HPDE6-E6E7 (cell line): ENCODE measurements at regions not wholly inside any gene's neighbourhood (a gene's known extent, or its start where the extent isn't known, plus 50 kb on each side); places are given as distances from the start of the nearest gene placed in this dataset.
"Not testable (repeated sequence)": the region's sequence is repeated elsewhere in the genome, so short reads cannot be mapped to it uniquely, and the experiment has no call there.

ENCODE experiments used
- DNase-seq: peaks from one replicate; pipeline ENCODE4 v3.0.0; 2011; ENCODE audit warnings: missing footprints; ENCODE audit errors: extremely low spot score

DNA sequence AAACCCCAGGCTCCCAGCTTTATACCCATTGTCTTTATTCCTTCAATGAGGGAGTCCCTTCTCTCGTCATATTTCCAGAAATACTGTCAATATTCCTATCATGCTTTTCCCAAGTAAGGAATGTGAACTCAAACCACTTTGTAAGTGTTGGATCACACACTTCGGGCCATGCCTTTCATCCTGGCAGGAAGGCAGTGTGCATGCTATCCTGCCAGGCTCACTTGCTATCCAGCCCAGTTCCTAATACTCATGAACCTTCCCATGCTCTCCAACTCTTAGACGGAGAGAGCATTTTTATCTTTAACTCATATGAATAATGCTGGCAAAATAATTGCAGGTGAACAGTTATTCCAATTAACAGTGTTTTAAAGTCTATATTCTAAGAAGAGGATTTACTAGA lies 639.9 kb upstream of the ACO1 start:
- no peak for DNase-seq

DNA sequence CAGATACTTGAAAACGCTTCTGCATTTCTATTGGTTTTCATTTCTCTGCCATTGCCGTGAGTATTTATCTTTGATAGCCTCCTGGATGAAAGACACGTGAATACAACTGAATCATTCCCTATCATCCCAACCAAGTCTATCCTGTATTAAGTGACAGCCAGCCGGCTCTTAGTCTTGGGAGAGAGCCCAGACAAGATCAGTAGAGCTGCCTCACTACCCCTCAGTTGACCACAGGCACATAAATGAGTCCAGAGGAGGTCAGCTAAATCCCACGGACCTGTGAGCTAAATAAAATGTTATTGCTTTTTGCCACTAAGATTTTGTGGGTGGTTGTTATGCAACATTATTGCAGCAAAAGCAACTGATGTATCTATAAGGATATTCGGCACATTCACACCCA lies 639.0 kb upstream of the ACO1 start:
- no peak for DNase-seq

- DNase-seq: no peak
These were observed 638.6 kb upstream of the ACO1 start for GRCh38 chr9:31745886-31746285.

- no peak for DNase-seq
These were observed 630.7 kb upstream of the ACO1 start for GRCh38 chr9:31753756-31754155.

- no peak for DNase-seq
These were observed 624.7 kb upstream of the ACO1 start for GRCh38 chr9:31759703-31760102.

DNA sequence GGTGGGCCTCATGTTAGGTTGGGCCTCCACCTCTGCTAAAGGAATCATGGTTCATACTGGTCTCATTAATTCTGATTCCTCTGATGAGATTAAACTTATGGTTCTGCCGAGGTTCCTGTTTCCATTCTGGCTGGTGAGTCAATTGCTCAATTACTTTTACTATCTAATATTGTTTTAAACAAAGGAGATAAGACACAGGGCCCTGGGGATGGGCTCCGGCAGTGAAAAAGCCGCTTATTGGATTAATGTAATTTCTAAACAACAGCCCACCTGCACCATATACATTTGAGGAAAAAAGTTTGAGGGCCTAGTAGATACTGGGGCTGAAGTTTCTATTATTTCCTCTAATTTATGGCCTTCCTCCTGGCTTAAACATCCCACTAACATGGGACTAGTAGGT lies 610.4 kb upstream of the ACO1 start:
- not testable (repeated sequence) for DNase-seq

DNA sequence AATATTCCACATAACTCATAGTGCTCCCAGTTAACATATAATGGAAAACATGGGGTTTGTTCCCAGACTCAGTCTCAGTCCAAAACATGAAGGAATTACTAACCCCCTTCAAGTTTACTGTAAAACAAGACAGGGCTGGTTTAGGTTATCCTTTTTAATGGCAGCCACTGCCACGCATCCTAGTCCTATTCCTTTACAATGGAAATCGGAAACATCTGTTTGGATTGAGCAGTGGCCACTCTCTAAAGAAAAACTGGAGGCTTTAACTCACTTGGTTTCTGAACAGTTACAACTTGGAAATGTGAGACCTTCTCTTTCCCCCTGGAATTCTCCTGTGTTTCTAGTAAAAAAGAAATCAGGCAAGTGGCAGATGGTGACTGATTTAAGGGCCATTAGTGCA lies 609.9 kb upstream of the ACO1 start:
- no peak for DNase-seq

DNA sequence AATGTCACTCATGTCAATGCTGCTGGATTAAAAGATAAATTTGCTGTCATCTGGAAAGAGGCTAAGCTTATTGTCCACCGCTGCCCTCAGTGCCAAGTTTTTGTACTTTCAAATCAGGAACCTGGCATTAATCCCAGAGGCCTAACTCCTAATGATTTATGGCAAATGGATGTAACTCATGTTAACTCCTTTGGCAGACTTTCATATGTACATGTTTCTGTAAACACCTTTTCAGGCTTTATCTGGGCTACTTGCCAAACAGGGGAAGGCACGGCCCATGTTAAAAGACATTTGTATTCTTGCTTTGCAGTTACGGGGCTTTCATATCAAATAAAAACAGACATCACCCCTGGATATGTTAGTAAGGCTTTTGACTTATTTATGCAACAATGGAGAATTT lies 608.0 kb upstream of the ACO1 start:
- no peak for DNase-seq

DNA sequence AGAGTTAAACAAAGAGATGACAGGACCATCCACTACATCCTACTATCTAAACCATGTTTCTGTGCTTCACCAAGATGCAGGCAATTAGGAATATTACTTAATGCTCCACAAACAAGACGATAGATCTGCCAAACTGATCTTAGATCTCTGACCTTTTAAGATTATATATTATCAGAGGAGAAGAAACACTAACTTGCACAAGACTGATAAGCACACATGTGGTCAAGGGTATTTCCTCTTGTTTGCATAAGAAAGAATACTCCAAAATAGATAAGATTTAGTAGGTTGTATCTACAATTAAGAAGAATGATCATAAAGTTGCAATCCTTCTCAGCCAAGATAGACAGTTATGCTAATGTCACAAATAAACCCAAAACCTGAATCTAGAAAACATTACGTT lies 601.0 kb upstream of the ACO1 start:
- DNase-seq: no peak

DNA sequence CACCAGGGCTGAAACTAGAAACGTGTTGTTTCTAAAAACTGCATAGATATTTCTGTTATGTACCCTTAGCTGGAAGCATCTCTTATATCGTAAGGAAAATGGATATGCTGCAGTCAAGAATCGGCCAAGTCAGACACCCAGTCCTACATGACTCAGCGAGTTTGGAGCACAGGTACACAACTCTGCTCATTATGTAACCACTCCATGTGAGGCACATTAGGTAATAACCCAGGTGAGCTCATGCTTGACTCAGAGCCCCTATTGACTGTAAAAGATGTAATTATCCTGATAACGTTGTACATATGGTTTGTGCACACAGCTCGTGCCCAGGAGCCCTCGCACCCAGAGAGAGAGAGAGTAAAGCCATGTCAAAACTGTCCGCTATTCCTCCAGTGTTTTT lies 593.7 kb upstream of the ACO1 start:
- no peak for DNase-seq

DNA sequence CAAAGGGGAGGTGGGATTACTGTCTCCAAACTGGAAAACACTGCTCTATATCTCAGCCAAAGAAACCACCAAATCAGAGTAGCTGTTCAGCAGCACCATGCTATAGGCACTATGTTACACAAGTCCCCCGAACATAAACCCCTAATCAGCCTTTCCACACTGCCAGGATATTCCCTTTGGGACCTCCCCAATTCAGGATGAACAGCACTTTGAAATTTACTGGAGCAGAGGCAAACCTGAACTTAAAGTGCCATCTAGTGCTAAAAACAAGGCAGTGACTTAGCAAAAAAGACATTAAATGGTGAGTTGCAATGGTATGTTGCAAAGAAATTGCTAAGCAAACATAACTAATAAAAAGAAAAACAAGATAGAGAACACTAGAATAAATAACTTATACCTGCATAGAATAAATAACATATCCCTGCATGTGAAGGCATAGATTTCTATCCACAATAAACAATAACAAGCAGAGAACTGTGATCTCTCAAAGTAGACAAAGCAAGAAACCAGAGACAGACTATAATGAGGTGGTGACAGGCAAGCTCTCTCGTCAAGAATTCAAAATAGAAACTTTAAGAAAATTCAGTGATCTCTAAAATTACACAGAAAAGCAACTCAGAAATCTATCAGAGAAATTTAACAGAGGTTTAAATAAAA lies 584.4 kb upstream of the ACO1 start:
- DNase-seq: peak; percentile 5

- no peak for DNase-seq
These were observed 576.7 kb upstream of the ACO1 start for GRCh38 chr9:31807574-31808256.

- DNase-seq: no peak
These were observed 575.7 kb upstream of the ACO1 start for GRCh38 chr9:31808766-31809165.

DNA sequence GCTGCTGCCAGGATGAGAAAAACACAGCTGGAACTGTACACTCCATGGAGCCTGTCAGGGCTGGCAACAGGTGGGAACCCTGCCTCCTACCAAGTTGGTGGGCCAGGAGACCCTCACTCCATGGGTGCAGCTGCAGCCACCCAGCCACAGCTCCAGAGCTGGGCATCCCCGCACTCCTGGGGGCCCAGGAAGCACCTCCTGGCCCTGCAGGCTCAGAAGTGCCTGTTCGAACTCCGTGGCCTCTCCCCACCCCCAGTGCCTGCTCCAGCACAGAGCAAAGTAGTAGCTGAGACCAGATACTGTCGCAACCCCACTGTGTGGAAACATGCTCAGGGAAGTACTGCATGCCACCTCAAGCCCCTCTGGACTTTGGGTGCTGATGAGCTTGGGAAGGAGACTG lies 564.0 kb upstream of the ACO1 start:
- no peak for DNase-seq

DNA sequence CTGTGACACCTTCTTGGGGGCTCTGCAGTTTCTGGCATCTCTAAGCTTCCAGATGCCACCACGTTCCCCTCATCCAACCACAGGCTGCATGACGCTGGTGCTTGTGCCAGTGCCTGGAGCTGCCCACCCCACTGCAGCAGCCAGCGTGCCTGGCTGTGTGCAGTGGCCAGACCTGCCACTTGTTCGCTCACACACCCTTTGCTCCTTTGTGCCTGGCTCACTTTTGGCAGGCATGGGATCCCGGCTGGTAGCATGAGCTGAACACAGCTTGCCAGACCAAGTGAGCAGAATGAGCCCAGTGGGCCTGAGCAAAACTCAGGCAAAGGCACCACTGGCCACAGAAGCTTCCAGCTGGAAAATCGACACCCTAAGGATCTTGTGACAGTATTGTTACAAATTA lies 562.9 kb upstream of the ACO1 start:
- no peak for DNase-seq

DNA sequence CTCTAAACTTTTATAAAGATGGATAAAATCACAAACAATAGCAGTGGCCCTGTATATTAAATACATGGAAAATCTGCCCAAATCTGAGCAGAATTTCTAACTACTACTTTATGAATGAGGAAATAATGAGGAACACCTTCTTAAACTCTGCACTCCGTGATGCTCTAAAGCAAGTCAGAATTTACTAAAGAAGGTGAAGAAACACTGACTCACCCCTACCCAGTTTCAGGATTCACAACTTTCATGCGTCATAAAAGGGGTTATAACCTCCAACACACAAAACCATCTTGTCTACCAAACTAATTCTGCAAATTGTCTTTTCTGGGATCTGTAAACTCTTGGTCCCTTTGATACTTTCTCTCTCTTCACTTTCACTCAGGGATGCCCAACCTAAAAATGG lies 561.1 kb upstream of the ACO1 start:
- DNase-seq: no peak

- DNase-seq: no peak
These were observed 559.6 kb upstream of the ACO1 start for GRCh38 chr9:31824860-31825259.

DNA sequence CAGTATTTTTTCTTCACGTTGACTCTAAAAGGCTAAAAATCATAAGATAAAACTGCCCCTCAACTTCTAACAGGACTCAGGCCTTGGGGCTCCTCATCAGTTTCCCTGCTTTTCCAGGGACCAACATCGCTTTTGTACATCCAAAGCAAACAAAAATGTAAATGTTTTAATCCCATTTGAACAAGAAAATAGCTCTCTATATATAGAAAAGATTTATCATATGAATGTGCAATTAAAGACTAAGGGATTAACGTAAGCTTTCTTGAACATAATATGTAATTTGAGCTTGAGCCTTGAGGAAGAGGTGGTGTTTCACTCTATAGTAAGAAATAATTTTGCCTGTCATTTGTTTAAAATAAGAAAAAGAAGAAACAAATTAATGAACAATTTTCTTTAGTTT lies 547.2 kb upstream of the ACO1 start:
- no peak for DNase-seq

DNA sequence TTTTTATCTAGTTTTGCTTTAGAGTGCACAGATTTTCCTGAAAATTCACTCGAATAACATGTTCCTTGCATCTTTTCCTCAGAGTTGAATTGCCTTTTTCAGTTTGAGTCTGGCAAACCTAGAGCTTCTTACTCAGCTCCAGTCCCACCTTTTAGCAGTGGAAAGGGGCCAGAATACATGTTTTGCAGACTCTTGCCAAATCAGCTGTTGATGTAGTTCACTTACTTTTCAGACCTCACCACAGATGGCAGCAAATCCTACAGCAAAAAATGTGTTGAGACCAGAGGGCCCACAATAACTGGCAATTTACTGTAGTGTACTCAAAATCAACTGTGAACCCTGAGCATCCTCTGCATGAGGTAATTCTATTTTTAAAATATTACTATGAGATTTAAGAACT lies 545.2 kb upstream of the ACO1 start:
- DNase-seq: no peak

DNA sequence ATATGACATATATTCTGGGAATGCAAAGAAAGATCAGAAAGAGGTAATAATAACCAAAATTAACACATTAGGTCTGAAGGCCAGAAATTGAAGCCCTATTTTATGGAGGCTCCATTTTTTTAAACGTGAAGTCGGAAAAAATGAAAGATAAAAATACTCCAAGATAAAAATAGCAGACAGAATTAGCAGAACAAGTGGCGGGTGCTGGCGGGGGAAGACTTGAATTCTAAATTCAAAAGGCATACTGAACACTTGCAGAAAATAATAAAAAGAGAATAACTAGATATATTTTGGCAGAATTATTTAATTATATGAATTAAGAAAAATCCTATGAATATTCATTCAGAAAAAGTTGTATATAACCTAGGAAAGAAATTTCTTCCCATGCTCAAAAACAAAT lies 543.7 kb upstream of the ACO1 start:
- DNase-seq: no peak

DNA sequence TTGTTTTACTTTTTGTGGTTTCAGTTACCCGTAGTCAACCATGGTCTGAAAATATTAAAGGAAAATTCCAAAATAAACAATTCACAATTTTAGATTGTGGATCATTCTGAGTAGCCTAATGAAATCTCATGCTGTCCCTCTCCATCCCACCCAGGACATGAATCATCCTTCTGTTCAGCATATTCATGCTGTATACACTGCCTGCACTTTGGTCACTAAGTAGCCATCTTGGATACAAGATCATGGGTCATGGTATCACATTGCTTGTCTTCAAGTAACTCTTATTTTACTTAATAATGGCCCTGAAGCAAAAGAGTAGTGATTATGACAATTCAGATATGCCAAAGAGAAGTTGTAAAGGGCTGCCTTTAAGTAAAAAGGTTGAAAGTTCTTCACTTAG lies 536.5 kb upstream of the ACO1 start:
- no peak for DNase-seq

GRCh38 chr9:31848505-31849285 lies 535.7 kb upstream of the ACO1 start:
- DNase-seq: no peak

GRCh38 chr9:31854187-31854586 lies 530.3 kb upstream of the ACO1 start:
- no peak for DNase-seq
